ENCODE measurements at regions not wholly inside any gene's neighbourhood (a gene's known extent, or its start where the extent isn't known, plus 50 kb on each side); places are given as distances from the start of the nearest gene placed in this dataset.
"Not testable (repeated sequence)": the region's sequence is repeated elsewhere in the genome, so short reads cannot be mapped to it uniquely, and the experiment has no call there.

DNA sequence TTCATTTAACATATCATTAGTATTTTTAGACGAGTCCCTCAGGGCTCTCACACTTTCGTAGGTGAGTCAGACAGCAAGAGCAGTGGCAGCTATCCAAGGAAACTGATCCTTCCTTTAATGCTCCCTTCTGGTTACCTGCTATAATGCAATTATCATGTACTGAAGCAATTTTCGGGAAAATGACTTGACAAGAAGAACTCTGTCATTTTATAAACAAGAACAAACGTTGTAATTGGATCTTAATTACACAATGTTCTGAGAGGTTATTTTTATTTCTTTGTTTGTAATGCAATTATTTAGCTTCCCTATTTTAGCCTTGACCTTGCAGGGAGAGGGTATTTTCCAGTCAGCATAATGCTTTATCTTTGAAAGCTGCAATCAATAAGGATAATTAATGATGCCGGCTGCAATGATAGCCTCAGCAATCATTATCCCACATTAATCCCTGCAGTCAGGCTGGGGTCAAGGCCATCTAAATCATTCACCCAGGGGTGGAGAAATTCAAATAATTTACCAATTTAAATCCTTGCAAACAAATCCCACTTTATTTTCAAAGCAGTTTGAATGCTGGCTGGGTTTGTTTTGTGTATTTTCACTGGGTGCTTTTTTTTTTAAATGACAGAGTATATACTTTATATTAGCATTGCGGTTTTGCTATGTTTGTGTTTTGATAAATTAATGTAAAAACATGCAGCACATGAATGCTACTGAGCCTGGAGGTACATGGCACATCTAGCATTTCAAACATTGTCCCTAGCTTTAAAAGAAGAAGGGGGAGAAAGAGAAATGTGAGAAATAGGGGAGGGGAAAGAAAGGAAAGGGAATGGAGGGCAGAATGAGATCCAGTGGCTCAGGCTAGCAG is 249.9 kb downstream of the SHOX2 start:
- DNase-seq = no peak

DNA sequence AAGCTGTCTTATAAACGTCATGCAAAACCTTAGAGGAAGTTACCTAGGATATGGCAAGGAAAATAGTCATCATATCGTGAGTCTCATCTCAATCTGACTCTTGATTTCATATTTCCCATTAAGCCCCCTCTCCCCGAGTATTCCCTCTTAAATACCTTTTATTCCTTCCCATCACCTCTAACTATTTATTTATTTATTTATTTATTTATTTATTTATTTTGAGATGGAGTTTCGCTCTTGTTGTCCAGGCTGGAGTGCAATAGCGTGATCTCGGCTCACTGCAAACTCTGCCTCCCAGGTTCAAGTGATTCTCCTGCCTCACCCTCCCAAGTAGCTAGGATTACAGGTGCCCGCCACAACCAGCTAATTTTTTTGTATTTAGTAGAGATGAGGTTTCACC is 260.4 kb downstream of the SHOX2 start:
- DNase-seq = not testable (repeated sequence)

DNA sequence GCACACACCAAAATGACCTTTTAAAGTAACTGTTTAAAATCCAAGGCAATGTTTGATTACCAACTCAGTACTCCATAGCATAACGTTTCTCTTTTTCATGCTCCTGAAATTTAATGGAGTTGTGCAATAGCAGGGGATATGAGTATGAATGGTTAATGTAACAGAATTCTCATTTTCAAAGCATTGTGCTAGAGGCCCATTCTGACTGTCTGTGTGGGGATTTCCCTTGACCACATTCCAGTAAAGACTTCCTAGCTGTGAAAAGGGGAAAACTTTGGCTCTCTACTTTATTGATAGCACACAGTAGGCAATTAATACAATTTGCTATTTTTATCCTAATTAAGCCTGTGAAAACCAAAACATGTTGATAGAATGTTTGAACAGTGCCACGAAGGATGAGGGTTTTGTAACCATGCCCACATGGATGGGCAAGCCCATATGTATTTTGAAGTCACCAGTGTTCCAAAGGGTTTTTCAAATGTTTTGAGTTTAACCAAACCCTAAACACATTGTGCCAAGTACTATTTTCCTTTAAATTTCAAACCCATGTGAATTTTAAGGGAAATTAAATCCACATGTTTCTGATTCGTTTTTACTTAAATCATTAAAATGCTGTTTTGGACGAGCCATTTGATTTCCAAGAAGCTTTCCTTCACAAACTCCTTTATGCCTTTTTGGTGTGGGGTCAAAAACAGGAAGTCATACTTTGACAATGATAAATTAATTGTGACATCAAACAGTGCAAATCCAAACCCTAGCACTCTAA is 261.2 kb downstream of the SHOX2 start:
- DNase-seq = no peak

DNA sequence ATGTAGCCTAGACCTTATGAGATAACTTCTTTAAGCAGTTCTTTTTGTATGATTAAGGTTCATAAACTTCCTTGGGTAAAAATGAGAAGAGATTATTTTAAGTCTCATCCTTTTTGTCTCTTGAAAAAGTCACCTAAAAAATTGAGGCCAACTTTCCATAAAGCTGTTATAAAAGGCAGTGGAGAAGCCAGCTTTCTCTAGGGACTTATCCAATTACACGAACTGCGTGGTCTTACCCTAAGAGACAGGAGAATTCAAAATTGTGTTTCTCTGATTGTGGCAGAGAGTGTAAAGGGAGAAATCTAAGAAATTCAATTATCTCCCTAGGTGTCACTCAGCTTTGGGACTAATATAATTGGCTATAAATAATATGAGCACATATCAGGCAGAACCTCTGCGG is 262.0 kb downstream of the SHOX2 start:
- DNase-seq = no peak

DNA sequence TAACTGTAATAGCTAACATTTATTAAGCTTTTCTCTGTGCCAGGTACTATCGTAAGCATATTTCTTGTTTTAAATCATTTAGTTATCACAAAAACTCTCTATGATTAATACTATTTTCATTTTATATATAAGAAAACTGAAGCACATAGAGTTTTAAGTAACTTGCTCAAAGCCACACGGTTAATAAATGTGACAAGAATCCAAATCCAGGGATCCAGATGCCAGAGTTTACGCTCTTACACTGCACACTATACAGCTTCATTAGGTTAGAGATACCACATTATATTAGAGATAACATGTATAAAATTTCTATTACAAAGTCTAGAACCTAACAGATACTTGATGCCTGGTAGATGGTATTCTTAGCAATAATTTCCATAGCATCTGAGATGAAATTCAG is 265.2 kb downstream of the SHOX2 start:
- DNase-seq = no peak

DNA sequence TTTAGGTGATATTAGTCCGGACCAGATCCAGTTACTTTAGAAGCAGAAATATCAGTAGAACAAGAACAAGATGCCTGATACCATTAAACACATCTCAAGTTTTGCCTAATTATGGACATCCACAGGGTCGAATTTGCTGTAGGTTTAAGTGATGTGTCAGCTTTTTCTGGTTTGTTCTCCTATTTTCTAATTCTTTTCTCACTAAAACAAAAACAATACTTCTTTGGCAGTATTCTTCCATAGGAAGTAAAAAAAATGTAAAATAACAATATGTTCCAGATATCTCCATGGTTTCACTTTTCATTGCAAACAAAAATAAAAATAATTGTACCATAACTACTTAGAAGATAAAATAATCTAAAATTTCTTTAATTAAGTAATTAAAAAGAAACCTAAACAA is 265.7 kb downstream of the SHOX2 start:
- no peak for DNase-seq

DNA sequence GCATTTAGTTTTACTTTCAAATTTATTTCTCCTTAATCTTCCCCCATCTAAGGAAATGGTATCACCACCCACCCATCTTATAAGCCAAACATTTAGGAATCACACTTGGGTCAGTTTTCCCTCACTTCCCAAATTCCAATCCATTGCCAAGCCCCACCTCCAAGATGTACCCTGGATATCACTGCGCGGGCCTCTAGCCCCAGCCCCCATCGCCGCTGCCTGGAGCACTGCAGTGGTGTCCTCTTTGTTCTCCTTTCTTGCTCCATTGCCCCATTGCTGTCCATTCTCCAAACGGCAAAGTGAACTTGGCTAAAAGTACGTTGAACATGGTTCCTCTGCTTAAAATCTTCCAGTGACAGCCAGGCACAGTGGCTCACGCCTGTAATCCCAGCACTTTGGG is 267.8 kb downstream of the SHOX2 start:
- no peak for DNase-seq

DNA sequence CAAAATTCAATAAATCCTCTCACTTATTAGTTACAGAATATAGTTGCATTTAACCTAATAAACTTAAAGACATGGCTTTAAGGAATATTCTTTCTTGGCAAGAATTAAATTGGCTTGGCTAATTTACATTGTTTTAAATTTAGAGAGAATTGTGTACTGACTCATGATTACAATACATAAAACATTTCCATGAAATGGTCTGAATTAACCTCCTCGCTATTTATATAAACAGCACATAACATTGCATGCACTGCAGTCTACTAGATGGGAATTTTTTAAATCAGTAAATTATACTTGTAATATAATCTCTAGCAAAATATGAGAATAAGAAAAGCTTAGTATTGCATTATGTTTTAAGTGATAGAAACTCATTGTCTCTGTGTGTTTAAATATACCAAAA is 268.9 kb downstream of the SHOX2 start:
- DNase-seq = no peak

DNA sequence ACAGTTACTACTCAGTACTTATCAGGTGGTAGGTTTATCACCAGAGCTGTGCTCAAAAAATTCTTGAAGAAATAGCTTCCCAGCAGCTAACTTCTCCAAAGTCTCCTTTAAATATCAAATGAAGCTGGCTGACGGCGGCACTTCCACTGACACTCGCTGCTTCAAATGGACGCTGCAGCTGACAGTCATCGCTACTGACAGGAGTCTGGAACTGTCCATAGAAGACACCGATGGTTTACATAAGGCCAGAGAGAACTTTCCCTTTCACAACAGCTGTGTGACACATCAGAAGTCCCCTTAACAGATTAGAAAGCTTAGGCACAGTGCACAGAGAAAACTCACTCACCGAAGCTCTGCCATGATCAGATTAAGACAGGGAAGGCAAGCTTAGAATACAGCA is 270.2 kb downstream of the SHOX2 start:
- no peak for DNase-seq

DNA sequence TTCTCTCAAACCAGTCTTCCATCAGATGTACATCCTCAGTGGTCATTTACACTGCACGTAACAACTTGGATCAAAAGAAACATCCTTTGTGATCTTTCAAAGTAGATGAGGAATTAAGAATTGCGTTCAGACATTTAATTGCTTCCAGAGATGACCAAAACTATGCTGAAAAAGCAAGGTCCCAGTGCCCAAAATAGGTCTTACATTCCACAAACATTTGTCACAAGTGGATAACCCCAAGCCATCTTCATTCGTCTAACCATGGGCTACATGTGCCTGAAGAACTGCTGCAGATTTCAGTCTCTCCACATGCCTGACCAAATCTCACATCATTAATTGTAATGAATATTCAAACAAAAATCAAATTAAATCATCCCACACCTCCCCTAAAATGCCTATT is 273.6 kb downstream of the SHOX2 start:
- DNase-seq = no peak

DNA sequence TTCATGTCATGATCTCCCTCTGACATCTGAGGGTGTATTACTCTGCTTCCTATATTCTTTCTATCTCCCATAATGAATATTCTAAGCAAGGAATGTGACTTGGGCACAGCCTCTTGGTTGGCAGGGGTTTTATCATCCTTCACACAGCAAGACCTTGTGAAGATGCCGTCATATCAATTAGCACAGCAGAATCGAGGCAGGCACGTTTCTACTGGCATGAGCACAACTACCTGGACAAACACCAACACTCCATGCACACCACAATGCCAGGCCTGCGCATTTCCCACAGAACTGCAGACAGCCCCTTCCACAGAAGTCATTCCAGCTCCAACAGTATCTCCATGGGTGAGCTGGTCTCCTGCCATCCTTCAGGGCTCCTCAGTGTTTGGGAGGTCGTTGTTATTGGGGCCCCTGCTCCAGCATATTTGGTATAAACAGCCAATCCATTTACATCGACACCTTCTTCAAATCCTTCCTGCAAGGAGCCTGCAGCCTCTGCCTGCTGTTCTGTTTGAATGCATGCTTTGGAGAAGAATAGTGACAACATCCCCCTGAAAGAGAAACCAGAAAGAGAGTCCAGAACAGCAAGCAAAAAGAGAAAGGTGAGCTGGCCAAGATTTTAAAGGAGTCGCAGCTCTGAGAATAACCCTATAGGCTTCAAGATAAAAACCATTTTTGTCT is 275.5 kb downstream of the SHOX2 start:
- no peak for DNase-seq

DNA sequence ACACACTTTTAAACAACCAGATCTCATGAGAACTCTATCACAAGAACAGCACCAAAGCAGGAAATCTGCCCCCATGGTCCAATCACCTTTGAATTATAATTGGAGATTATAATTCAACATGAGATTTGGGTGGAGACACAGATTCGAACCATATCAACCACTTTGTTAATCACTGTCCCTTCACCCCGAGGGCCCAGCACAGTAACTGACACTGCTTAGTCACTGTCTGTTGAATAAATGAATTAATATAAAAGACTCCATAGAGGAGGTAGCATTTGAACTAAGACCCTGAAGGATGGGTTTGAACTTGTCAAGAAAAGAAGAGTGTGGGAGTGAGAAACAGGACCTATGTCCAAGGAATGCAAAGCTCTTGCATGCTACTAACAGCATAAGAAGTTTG is 276.4 kb downstream of the SHOX2 start:
- DNase-seq = no peak

DNA sequence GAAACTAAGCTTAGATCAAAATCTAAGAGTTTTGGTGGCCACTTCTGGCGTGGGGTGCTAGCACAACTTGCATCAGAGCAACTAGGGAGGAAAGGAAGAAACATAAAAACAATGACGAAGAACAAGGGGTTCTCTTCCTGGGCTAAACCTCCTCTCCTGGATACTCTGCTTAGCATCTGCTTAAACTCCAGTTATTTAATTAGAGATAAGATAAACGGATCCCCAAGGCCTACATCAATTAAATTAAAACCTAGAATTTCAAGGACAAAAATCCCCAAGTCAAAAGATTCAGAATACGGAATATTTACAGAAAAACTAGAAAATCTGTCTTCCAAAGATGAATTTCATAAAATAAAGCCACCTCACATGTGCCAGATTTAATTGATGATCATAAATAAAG is 281.9 kb downstream of the SHOX2 start:
- no peak for DNase-seq

DNA sequence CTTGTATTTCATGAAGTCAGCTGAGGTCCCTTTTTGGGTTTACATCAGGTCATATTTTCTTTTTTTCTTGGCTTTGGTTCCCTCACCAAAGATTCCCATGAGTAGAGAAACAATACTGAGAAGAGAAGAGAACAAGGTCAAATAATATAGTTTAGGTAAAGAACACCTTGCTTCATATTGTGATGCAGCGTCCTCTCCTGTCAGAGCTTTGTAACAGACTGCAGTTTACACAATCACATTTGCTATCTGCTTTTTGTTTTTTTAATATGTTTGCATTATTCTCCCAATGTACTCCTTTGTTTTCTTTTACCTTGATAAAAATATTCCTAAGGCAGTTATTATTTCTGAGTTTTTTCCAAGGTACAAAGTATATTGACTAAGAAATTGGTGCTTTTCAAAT is 283.2 kb downstream of the SHOX2 start:
- no peak for DNase-seq

DNA sequence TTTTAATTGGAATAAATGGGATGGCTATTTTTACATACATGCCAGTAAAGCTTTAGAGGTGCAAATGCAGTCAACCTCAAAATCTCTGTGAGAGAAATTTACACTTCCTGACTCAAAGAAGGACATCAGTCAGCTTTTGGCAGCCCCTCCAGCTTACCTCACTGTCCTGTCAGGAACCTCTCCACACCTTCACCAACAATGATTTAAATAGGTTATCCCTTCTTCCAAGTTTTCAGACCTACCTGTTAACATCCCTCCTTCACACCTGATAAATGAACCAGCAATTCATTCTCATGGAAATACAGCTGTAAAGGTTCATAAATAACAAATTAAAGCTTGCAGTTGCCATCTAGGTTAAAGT is 286.1 kb downstream of the SHOX2 start:
- no peak for DNase-seq

DNA sequence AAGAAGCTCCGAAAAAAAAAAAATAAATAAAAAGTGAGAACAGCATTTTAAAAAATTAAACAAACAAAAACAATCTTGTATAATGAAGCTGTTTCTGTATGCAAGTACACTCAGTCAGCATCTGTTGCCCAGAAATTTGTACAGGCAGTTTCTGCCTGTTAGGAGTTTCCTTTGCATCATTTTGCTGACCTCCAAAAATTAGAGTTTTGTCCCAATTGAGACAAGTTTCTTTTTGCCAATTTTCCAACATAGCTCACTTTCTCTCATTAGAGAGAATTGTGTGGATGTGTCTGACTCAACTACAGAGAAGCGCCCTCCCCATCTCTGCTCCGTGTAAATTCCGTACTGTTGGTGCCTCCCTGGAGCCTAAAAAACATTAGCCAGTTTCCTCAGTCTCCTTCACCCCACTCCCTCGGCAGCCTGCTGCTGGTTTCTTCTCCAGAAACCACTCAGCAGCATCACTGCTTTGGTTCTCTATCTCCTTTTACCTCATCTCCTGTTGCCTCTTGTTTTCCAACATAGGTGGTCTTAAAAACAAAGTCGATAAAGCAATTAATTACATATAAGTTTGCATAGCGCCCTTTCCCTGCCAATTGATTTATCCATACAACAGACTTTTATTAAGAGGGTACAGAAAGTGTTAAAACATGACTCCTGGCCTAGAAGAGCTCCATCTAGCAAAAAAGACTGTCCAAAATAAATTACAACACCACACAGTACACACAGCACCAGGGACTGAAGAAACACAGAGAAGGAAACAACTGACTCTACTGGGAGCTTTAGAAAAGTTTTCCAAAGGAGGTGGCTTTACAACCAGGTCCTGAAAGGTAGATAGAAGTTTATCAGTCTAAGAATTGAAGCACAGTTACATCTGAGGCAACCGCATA is 286.7 kb downstream of the SHOX2 start:
- no peak for DNase-seq

DNA sequence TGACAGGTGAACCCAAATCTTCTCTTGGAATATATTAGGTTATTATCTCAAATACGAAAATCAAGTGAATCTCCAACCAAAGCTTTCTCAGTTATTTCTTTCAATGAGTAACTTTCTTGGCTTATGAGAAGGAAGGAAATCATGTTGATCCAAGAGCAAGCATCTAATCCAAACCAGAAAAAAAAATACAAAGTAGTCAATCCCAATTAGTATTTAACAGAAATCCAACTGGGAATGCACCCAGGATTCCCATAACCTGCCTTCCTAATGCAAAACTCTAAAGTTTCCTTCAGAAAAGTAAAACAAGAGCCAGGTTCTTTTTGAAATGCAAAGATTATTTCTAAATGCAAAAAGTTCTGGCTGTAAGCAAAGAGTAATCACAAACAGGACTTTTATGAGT is 289.3 kb downstream of the SHOX2 start:
- no peak for DNase-seq

DNA sequence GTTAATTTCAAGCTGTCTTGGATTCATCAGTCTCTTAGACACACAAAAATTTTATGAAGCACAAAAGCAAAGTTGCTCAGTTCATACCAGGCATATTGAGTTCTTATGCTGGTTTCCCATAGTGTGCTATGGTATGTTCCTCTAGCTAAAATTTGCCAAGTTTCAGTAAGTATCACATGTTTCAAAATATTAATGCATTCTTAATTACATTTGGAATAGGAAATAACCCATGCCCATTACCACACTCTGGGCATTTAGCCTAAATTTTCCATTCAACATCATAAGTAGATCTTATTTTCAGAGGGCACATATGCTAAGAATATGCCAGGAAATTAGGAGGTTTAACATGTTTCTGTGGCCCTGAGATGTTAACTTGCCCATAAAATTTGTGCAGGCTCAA is 289.9 kb downstream of the SHOX2 start:
- no peak for DNase-seq

DNA sequence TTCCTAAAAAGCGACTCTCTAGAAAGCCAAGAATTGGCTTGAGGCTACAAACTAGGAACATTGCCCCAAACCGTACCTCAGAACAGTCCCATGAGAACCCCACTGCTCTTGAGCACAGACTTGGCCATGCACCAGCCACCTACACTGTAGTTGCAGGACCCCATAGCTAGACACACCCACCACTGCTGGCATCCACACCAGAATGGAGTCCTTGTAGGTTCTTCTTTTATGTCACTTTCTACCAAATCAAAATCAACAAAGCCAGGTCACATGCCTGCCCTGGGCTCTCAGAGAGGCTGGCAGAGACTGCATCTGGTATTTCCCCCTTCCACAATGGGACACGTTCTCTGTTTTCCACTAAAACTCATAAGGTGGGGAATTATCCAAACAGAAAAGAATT is 290.5 kb downstream of the SHOX2 start:
- DNase-seq = no peak

DNA sequence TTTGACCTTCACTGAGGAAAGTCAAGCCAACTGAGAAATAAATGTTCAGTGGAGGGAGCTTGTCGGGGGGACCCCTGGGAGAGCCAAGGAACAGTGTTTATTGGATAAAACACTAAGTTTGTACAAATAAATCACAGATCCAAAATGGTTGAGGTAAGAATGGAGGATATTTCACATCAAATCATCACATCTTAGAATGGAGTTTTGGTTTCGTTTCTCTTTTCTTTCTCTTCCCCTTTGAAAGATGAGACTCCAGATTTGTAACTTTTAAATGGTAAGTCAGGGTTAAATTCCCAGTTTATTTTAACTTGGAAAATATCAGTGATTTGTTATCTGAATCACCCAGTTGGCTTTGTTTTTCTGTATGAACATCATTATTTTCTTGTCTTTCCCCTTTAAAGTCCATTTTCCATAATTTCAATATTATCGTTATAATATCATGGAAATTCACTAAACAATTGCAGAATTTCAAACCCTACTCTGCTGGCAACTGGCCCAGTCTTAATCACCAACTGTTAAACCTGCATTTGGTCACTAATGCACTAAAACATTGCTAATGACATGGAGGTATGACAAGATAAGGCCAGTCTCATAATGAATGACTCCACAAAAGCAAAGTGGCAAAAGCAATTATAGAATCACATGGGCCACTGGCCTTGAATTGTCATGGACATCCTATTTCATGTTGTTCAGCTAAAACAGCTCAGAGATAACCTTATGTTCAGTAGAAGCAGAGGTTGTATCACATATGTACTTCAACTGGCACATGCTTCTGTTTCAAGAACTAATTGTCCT is 295.1 kb downstream of the SHOX2 start:
- no peak for DNase-seq

DNA sequence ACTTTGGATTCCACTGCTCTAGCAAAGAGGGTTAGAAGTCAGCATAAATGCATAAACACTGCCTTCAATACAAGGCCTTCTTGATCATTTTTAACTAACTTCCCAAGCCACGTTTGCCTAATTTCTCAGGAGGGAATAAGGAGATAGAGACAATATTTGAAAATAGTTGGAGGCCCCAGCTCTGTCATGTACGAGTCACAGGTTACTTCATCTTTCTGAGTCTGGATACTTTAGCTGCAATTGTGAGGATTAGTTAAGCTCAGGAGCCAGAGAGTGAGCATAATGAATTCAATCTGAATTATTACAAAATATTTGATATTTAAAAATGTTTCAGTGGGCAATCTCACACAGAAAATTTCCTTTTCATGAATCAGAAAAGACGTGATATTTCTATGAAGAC is 298.9 kb downstream of the SHOX2 start:
- no peak for DNase-seq

DNA sequence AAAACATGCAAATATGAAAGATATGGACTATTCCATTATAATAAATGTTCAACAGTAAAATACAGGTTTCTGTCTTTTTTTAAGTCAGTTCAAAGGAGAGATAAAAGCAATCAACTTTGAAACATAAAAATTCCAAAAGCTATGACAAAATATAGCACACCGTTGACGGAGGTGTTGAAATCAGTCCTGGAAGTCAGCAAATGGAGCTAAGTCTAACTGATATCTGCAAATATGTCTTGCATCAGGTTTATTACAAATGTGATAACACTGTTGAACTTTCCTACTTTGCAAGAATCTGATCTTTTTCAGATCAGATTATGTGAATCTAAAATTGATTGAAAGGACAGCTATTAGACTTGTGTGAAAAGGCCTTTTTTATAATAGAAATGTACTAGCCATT is 300.7 kb downstream of the SHOX2 start:
- no peak for DNase-seq
